ENCODE measurements at regions not wholly inside any gene's neighbourhood (a gene's known extent, or its start where the extent isn't known, plus 50 kb on each side); places are given as distances from the start of the nearest gene placed in this dataset.
"Not testable (repeated sequence)": the region's sequence is repeated elsewhere in the genome, so short reads cannot be mapped to it uniquely, and the experiment has no call there.

DNA sequence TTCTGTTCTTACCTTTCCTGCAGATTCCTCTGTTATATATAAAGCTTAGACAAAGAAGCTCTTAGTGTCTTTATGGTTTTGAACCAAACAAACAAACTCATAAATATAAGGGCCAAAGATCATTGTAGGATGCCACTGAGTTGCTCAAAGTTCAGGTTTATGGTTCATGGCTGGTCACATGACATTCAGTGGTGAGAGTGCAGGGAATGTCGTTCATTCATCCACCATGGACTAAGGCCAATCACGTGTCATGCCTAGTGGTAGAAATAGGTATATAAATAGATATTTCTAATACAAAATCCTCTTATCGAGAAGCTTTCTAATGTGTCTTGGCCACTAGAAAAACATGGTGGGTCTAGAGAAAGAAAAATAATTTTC, 119.4 kb downstream of the GATA3 start:
- no peak for DNase-seq

GRCh38 chr10:8174762-8175161, 120.3 kb downstream of the GATA3 start:
- DNase-seq, result no peak

- not testable (repeated sequence) for DNase-seq
These were observed 123.0 kb downstream of the GATA3 start for GRCh38 chr10:8177526-8177925.

DNA sequence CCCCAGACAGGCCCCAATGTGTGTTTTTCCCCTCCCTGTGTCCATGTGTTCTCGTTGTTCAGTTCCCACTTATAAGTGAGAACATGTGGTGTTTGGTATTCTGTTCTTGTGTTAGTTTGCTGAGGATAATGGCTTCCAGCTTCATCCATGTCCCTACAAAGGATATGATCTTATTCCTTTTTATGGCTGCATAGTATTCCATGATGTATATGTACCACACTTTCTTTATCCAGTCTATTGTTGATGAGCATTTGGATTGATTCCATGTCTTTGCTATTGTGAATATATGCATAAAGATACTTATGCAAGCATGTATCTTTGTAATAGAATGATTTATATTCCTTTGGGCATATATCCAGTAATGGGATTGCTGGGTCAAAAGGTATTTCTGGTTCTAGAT, 125.3 kb downstream of the GATA3 start:
- DNase-seq, result not testable (repeated sequence)

DNA sequence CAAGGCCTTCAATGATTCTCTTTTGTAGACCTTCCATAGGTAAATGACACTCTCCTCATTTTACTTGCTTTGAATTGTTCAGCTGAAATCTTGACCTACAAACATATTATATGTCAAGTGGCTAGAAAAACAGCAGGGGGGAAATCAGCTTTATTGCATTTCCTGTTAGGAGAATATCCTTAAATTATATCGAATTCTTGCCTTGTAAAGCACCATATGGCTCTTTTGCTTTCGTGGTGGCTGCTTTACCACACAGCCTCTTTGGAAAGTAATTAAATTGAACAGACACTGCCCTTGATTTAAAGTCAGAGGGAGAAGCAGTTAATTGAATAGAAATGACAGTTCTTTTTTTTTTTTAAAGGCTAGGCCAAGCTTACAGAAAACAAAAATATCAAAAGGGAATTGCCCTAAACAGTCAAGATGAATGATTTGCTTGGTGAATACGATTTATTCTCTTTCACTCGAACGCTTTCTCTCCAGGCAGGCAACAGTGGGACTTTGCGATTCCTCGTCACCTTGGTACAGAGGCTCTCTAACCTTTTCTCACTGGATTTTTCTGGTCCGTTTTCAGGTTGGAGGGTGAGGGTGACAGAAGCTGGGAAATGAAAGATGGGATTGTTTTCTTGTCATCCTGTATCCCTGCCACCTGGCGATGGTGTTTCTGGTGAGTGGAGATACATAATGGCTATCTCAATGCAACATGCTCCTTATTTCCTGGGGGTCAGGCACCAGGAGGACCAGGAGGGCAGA, 126.0 kb downstream of the GATA3 start:
- no peak for DNase-seq

DNA sequence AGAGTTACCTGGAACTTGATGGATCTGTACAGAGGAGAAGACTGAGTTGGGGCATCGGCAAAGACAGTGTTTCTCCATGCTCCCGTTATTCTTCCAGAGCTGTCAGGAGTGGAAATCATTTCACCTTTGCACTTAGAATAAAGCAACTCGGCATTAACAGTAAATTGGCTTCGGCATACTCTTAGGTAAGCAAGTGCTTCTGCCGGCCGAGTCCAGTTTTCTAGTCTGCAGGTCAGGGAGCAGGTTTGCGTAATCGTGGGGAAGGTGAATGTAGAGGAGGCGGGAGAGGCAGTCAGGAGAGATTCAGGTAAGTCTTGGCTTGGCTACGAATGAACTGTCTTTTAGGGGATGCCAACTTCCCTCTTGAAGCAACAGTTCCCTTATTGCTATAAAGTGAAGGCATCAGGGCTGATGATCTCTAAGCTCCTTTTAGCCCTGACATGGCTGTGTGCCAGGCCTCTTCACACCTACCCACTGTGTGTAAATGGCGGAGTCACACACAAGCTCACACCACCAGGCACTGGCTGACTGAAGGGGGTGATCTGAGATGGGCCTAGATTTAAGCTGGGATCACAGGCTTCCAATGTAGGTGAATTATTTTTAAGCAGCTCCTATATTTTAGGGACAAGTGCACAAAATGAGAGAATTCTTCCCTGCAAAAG, 127.1 kb downstream of the GATA3 start:
- no peak for DNase-seq

DNA sequence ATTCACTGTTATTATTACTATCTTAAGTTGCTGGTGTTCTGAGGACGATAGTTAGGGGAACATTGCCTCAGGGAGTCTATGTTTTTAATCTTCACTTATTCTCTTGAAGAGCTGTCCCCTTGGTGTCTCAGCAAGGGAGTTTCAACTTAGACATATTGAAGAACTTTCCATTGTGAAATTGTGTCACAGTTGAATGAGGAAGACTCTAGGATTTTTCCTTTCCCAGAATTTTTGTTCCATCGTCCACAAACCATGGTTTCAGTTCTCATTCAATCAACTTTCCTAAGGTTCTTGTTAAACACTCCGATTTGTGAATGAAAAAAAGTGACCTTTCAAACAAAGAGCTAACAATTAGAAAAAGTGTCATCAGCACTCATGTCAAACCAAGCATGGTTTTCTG, 128.3 kb downstream of the GATA3 start:
- DNase-seq, result no peak

GRCh38 chr10:8183241-8183704, 128.8 kb downstream of the GATA3 start:
- peak in 1 of 2 experiments; percentile 19 for DNase-seq

DNA sequence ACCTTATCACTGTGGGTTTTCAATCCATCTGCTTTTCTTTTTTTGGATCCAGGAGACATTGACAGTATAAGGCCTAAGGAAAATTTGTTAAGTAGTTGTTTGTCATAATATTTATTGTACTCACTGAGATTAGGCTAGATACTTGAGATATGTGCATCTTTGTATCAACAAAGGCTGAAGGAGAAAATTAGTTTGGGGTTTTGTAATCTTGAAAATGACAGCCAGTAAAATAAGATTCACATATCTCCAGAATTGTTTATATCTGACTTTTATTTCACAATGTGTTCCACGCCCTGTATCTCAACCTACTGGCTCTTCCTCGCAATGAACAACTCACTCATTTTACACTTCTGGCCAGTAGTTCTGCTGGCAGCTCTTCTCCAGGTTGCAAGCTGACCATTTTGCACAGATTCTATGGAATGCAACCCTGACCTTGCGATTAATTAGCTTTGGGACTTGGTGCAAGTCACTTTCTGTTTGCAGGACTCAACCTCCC, 132.7 kb downstream of the GATA3 start:
- no peak for DNase-seq

DNA sequence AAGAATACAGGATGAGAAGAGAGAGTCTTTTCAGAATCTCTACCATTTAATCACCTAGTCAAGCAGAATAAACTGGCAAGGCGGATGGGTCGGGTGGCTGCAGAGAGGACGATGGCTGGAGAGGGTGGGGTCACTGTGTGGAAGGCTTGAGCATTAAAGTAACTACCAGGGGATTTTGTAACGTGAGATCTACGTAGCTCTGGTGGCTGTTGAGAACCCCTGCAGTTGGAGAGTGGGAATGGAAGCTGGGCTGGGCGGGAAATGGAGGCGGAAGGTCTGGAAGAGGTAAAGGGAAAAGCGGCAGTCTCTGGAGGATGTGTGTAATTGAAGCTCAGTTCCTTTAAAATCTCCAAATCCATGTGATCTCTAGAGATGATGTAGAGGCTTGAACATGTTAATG, 135.0 kb downstream of the GATA3 start:
- DNase-seq, result no peak

DNA sequence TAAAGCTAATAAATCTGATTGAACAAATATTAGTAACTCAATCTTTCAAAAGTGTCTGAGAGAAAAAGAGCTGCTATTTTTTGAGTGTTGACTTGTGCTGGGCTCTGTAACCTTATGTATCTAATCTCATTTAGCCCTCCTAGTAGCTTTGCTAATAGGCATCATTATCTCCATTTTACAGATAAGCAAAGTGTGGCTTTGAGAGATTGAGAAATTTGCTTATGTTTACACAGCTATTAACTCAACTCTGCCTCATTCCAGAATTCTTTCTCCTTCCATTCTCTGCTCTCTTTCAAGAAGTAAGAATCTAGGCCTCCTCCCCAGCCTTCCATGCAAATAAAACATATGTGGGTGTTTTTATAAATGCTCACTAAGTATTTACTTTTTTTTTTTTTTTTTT, 137.8 kb downstream of the GATA3 start:
- DNase-seq, result no peak

DNA sequence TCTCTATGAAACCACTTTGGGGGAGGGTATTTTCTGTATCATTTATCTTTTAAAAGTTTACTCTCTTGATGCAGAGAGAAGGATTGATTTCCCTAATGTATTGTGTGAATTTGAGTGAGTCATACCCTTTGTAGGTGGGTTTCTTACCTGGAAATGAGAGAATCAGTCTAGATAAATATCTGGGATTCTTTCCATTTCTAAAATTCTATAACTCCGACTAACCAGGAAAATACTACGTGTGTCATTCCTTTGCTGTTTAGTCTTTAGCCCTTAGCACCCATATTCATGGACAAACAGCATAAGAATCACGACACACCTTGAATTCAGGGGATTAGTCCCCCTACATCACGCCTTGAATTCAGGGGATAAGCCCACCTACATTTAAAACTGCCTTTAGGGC, 139.1 kb downstream of the GATA3 start:
- DNase-seq, result no peak

DNA sequence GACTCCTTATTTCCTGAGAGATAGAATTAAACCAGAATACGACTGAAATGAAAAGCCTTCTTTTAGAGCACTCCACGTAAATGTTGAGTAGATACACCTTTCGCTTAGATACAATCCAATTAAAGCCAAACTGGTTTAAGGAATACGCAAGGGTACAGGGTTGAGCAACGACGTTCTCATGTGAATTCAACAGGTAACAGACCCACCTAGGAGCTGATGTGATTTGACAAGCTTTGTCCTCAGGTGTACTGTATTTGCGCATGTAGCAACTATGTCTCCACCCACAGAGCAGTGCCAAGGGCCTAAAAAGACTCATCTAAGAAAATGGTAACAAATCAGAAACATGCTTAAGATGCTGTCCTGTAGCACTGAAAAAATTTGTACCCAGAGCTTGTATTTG, 139.6 kb downstream of the GATA3 start:
- no peak for DNase-seq

- DNase-seq, result no peak
These were observed 152.4 kb downstream of the GATA3 start for GRCh38 chr10:8206882-8207281.

DNA sequence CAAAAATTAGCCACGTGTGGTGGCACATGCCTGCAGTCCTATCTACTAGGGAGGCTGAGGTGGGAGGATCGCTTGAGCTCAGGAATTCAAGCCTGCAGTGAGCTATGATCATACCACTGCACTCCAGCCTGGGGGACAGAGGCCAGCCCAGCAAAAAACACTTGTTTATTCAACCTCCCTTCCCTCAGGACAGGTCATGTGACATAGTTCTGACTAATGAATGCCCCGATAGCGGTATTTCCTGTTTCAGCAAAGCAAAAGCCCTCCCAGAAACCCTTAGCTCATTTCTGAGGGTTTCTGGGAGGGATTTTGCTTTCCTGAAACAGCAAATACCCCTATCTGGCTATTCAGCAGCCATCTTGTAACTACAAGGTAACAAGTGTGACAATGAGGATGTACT, 157.1 kb downstream of the GATA3 start:
- no peak for DNase-seq

GRCh38 chr10:8213735-8214134, 159.2 kb downstream of the GATA3 start:
- no peak for DNase-seq

DNA sequence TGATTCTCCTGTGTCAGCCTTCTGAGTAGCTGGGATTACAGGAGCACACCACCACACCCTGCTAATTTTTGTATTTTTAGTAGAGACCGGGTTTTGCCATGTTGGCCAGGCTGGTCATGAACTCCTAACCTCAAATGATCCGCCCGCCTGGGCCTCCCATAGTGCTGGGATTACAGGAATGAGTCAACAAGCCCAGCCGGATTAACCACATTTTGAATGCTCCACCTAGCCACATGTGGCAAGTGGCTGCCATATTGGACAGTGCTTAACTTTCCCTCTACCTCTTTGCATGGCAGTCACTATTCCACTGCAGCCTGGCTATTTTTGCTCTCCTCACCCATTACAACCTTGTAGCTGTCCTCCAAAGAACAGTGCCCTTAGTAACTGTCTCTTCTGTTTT, 160.1 kb downstream of the GATA3 start:
- no peak for DNase-seq

- no peak for DNase-seq
These were observed 162.4 kb downstream of the GATA3 start for GRCh38 chr10:8216893-8217292.

- DNase-seq, result no peak
These were observed 167.0 kb downstream of the GATA3 start for GRCh38 chr10:8221451-8221850.

- no peak for DNase-seq
These were observed 170.1 kb downstream of the GATA3 start for GRCh38 chr10:8224591-8224990.

GRCh38 chr10:8225187-8225586, 170.7 kb downstream of the GATA3 start:
- no peak for DNase-seq

DNA sequence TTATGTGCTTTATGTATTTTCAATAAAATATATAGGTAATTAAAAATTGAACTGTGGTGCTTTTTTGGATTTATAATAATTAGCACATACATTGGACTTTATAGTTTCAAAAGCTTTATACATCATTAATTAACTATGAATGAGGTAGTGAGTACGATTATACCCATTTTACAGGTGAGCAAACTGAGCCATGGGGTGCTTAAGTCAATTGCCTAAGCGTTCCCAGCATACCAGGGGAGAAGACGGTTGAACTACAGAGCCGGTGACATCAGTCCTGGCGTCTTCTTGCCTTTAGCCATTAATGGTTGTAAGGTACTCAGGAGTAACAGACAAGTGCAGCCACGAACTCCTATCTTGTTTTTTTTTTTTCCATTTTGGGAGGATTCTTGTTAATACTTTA, 172.8 kb downstream of the GATA3 start:
- DNase-seq, result no peak

DNA sequence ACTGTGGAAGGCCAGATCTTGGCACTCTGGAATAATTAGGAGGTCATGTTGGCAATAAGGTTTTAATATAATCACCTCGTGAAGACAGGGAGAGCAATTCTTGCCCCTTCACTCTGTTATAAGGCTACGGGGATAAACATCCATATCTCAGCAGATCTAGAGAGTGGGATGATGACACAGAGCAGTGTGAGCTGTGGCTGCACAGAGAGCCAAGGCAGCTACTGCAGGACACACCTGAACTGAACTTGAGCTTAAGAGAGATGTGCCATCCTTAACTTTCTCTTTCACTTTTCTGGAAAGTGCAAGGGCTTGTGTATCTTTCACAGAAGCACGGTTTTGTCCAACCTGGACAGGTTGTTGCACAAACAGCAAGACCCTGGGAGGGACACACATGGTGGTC, 174.7 kb downstream of the GATA3 start:
- DNase-seq, result no peak

GRCh38 chr10:8230902-8231301, 176.4 kb downstream of the GATA3 start:
- DNase-seq, result no peak

DNA sequence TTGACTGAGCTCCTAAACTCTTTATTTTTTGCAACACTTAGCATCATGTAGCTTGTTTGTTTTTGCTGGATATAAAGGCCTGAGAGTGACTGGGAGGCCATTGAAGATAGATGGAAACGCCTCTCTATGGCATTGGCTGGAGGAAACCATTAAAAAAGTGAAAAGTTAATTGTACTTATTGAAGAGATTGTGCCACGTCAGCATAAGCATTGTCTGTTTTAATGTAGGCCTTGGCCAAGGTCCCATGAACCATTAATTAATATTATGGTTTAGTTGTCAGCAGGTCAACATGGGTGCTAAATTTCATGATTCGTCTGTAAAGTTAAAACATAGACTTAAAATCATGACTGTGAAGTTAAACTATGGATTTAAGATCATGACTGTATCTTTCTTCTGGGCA, 178.6 kb downstream of the GATA3 start:
- DNase-seq, result no peak
